HG02884 (cell line): ENCODE measurements at regions not wholly inside any gene's neighbourhood (a gene's known extent, or its start where the extent isn't known, plus 50 kb on each side); places are given as distances from the start of the nearest gene placed in this dataset.

Source experiments
- ATAC-seq: cut with Tn5 transposase; IDR thresholded peaks from one replicate; pipeline ENCODE4 v1.9.1; 2021; ENCODE audit warnings: mild to moderate bottlenecking, moderate library complexity; ENCODE audit not compliant: unreplicated experiment

- no peak for ATAC-seq
Observed at GRCh38 chr9:86836266-86836665, 111.0 kb downstream of the GAS1 start.

- ATAC-seq, result no peak
Observed at GRCh38 chr9:86830356-86830755, 117.0 kb downstream of the GAS1 start.

GRCh38 chr9:86829496-86830046 lies 117.7 kb downstream of the GAS1 start:
- no peak for ATAC-seq

- ATAC-seq, result no peak
Observed at GRCh38 chr9:86828631-86829030, 118.7 kb downstream of the GAS1 start.

GRCh38 chr9:86827893-86828292 lies 119.4 kb downstream of the GAS1 start:
- no peak for ATAC-seq

GRCh38 chr9:86825299-86825698 lies 122.0 kb downstream of the GAS1 start:
- no peak for ATAC-seq

GRCh38 chr9:86822006-86822801 lies 125.1 kb downstream of the GAS1 start:
- ATAC-seq, result no peak

GRCh38 chr9:86821006-86821845 lies 126.1 kb downstream of the GAS1 start:
- no peak for ATAC-seq

GRCh38 chr9:86819552-86819951 lies 127.8 kb downstream of the GAS1 start:
- no peak for ATAC-seq

GRCh38 chr9:86818636-86819035 lies 128.7 kb downstream of the GAS1 start:
- ATAC-seq, result no peak

GRCh38 chr9:86816868-86817267 lies 130.4 kb downstream of the GAS1 start:
- ATAC-seq, result no peak

- no peak for ATAC-seq
Observed at GRCh38 chr9:86816366-86816765, 130.9 kb downstream of the GAS1 start.

- ATAC-seq, result no peak
Observed at GRCh38 chr9:86812616-86813015, 134.7 kb downstream of the GAS1 start.

- no peak for ATAC-seq
Observed at GRCh38 chr9:86809759-86810367, 137.4 kb downstream of the GAS1 start.

- ATAC-seq, result no peak
Observed at GRCh38 chr9:86809151-86809550, 138.2 kb downstream of the GAS1 start.

- no peak for ATAC-seq
Observed at GRCh38 chr9:86807367-86807976, 139.8 kb downstream of the GAS1 start.

GRCh38 chr9:86804011-86804410 lies 143.3 kb downstream of the GAS1 start:
- no peak for ATAC-seq

- no peak for ATAC-seq
Observed at GRCh38 chr9:86802900-86803673, 144.2 kb downstream of the GAS1 start.

- ATAC-seq, result no peak
Observed at GRCh38 chr9:86801246-86801645, 146.1 kb downstream of the GAS1 start.

- no peak for ATAC-seq
Observed at GRCh38 chr9:86800681-86801080, 146.6 kb downstream of the GAS1 start.
